ENCODE measurements at regions not wholly inside any gene's neighbourhood (a gene's known extent, or its start where the extent isn't known, plus 50 kb on each side); places are given as distances from the start of the nearest gene placed in this dataset.
A peak's percentile ranks its signal among the peaks of the same experiment; 100 is the strongest.
"Not testable (repeated sequence)": the region's sequence is repeated elsewhere in the genome, so short reads cannot be mapped to it uniquely, and the experiment has no call there.

DNA sequence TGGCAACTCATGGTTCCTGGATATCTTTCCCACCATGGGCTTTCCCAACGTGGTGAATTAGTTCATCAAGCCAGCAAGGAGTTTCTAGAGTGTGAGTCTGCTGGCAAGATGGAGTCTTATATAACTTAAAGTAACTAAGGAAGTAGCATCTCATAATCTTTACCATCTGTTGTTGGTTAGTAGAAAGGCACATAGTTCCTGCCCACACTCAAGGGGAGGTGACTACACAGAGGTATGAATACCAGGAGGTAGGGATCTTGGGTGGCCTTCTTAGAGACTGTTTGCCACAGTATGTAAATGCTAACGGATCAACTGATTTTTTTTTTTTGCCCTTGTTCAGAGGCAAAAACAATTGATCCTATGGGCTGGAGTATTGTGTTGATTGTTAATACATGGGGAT, 446.9 kb downstream of the ATP23 start:
- DNase-seq (ENCODE audit: low read depth, low spot score) = no peak
- H3K27ac ChIP-seq = peak overlapping the region; percentile 58

DNA sequence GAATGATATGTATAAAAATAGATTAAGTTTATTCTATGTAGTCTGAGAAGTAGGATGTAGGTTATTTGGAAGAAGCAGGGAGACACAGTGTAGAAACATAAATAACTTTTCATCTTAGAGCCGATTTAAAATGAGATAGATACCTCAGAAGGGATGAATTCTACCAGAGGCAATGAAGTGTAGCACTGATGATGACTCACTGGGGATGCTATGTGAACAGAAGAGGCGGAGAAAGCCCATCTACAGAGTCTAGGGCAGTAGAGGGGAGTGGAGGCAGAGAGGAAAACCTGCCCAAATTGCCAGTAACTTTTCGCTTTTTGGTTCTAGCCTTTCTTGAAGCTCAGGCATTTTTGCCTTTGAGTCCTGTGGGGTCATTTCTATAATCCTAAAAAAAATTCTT, 451.8 kb downstream of the ATP23 start:
- no peak for DNase-seq (ENCODE audit: low read depth, low spot score)
- no peak overlapping the region for H3K27ac ChIP-seq

DNA sequence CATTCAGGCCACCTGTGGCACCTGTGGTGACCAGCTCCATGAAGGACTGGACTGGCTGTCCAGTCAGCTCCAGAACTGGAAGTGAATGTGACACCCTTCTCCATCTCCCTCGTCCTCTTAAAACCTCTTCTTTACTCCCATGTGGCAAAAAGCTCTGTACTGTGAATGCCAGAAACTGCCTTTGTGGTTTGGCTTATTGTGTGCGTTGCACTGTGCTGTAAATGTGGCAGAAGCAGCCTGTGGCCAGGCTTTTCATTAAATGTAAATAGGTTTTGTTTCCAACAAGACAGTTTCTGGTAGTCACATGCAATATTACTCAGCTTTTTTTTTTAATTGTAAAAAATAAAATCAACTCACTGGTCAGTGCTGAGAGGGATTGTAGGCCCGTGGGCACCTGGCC, 453.7 kb downstream of the ATP23 start:
- DNase-seq (ENCODE audit: low read depth, low spot score) = no peak

DNA sequence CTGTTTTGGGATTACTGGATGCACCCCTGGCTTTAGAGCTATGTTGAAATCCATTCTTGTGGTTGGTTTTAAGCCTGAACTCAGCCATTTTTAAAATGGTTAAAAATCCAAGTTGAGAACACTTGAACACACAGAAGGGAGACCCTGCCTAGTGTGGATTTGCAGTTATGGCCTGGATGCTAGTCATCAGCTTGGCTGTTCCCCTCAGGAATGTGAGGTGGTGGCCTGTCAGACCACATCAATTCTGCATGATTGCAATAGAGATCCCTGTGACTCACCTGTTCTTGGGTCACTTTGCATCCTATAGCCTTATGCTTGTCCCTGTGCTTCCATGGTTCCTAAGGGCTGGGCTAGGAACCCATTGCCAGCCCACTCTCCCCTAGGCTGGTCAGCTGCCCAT, 454.1 kb downstream of the ATP23 start:
- DNase-seq (ENCODE audit: low read depth, low spot score) = no peak

More for the DNA sequence above, 453.7 kb downstream of the ATP23 start:
- H3K27ac ChIP-seq = no peak overlapping the region

DNA sequence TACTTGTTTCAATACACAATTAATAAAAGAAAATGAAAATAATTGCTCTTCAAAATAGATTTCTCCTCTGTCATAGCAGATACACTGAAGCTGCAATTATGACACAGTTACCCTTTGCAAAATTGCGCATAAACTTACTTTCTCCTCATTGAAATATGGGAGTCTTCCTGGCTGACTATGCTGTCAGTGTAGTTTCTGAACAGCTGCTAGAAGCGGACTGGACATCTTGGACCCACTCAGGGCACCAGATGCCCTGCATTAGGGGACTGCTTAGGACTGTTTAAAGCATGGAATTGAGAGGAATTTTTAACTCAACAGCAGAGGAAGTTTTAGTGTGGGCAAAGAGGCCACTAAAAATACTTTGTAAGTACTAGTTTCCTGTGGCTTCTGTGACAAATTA, 454.9 kb downstream of the ATP23 start:
- H3K27ac ChIP-seq = no peak overlapping the region
- DNase-seq (ENCODE audit: low read depth, low spot score) = no peak

More for the DNA sequence above, 454.1 kb downstream of the ATP23 start:
- no peak overlapping the region for H3K27ac ChIP-seq

DNA sequence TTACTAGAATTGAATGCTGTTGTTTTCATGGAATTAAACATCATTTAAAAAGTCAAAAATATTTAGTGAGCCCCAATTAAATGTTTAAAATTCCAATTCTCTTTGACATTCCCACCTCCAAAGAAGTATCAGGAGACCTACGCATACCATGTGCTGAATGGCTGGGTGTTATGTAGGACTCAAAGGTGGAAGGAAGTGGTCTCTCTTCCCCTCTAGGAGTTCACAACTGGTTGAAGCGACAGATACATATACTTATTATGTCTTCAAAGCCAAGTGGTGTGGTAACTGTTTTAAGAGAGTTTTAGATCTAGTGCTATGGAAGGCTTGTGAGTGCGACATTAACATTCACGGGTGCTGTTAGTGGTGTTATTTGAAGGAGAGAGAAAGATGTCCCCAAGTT, 464.0 kb downstream of the ATP23 start:
- H3K27ac ChIP-seq = no peak overlapping the region
- DNase-seq (ENCODE audit: low read depth, low spot score) = no peak

DNA sequence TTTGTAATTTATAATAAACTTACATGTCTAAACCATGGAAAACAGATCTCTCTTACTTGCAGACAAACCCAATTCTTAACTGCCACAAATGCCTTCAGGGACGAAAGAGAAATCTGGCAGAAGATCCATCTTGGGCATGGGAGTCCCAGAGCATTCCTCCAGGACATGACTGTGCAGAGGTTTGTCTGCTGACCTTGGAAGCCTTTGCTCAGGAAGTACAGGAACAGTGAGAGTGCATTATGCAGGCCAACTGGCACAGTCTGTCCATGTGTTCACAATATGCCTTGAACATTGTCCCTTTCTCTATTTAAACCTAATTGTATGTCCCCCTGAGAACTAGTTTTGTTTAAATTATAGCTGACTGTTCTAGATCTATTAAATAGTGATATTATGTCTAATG, 467.1 kb downstream of the ATP23 start:
- DNase-seq (ENCODE audit: low read depth, low spot score) = no peak
- no peak overlapping the region for H3K27ac ChIP-seq

DNA sequence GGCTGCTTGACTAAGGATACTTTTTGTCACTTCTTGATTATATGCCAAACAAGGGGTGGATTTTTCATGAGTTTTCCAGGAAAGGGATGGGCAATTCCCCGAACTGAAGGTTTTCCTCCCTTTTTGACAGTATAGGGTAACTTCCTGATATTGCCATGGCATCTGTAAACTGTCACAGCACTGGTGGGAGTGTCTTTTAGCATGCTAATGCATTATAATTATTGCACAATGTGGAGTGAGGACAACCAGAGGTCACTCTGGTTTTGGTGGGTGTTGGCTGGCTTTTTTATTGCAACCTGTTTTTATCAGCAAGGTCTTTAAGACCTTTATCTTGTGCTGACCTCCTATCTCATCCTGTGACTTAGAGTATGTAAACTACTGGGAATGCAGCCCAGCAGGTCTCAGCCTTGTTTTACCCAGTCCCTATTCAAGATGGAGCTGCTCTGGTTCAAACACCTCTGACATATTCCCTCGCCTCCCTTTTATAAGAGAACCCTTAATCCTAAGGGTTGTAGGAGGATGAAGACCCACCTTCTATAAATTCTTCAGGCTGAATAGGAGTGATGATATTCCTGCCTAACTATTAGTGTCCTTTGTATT, 471.2 kb downstream of the ATP23 start:
- no peak overlapping the region for H3K27ac ChIP-seq
- DNase-seq (ENCODE audit: low read depth, low spot score) = no peak

DNA sequence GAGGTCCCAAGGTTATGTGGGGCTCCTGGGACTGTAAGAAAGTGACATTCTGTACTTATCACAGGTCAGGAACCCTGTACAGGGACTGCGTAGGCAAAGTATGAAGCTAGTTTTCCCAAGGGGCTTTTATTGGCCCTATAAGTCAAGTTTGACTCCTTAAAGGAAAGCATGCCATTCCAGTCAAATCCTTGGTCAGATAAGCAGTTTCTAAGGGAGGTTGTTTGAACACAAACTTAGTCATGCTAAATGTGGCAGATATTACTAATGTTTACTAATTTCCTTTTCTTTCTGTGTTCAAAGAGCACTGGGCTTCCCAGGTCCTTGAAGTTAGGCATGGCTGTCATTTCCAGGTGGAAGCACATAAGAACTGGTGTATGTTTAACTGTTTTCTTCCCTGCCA, 472.4 kb downstream of the ATP23 start:
- peak overlapping the region; percentile 87 for H3K27ac ChIP-seq
- peak; percentile 24 for DNase-seq (ENCODE audit: low read depth, low spot score)

DNA sequence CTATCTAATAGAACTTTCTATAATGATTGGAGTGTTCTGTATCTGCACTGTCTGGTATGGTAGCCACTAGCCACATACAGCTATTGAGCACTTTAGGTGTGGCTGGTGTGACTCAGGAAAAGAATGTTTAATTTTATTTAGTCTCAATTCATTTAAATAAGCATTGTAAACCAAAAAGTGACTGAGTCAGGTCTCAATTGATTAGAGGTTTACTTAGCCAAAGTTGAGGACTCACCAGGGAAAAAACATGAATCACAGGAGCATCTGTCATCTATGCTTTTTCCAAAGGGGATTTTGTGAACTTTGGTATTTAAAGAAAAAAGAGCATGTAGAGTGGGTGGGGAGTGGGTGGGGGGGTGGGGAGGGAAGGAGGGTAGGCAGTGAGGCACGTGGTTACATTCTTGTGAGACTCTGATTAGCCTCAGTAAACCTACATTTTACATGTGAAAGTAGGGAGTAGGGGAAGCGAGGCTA, 473.1 kb downstream of the ATP23 start:
- H3K27ac ChIP-seq = peak overlapping the region; percentile 87
- peak; percentile 45 for DNase-seq (ENCODE audit: low read depth, low spot score)

DNA sequence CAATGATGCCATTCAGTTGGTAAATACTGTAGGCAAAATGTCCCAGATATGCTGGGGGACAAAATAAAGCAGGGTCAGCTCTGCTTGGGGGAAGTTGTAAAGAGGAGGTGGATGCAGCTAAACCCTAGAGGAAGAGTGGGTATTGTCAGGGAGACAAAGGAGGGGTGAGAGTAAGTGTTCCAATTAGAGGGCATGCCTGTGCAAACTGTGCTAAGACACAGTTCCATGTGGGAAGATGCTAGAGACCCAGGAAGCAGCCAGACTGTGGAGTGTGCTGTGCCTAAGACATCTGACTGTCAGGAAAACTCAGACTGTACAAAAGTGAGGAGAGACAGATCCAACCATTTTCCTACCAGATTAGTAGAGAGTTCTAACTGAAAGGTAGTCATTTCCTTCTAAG, 474.3 kb downstream of the ATP23 start:
- DNase-seq (ENCODE audit: low read depth, low spot score) = no peak
- H3K27ac ChIP-seq = peak overlapping the region; percentile 87

DNA sequence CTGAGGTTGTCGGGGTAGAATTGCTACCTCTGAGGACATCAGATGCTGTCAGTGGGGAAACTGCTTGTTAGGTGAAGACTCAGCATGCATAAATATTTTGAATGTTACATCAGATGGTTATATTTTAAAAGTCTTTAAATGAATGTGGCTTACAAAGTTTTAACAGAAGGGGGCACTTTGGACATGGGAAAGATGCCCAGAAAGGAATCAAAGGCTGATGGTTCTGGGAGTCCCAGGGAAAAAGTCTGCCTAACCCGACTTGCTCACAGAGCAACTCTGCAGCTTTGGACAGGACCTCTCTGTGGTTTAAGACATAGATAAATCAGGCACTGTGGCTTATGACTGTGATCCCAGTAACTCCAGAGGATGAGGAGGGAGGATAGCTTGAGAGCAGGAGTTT, 474.9 kb downstream of the ATP23 start:
- peak overlapping the region; percentile 87 for H3K27ac ChIP-seq
- no peak for DNase-seq (ENCODE audit: low read depth, low spot score)

DNA sequence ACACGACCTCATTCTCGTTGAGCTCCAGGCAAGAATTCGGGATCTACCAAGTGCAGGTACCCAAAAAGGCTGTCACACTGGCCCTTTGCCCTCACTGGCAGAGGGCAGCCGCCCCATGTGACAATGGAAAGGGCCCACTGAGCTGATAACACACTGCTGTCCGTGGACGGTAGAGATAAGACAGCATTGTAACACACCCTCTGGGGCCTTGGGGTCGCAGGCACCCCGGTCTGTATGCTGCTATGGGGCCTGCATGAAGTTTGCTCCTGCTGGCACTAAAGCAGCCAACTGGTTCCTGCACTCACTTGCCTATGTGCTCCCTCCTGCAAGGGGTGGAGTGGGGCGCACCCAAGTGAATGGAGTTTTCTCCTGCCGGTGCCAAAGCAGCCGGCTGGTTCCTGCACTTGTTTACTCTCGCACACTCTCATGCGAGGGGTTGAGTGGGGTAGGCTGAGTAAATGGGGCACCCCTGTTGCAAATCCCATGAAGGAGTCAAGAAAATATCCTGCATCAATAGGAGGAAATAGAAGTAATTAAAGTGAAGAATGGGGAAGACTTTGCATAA, 477.9 kb downstream of the ATP23 start:
- peak overlapping the region; percentile 47 for H3K27ac ChIP-seq
- DNase-seq (ENCODE audit: low read depth, low spot score) = no peak

DNA sequence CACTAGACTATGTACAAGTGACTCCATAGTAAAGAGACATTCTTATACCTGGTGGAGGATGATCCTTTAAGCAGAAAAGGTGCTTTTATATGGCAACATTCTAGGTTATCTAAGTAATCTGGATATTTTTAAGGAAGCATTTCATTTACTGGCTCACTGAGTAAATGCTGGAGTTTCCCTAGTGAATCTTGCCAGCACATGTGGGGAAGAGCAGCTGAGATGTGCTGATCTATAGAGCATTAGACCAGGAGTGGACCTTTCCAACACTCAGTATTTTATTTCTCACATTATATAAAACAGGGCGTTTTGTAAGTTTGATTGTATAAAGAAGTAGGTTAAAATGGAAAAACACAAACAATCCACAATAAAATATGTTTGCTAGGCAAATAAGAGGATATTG, 478.5 kb downstream of the ATP23 start:
- peak overlapping the region; percentile 47 for H3K27ac ChIP-seq
- no peak for DNase-seq (ENCODE audit: low read depth, low spot score)

DNA sequence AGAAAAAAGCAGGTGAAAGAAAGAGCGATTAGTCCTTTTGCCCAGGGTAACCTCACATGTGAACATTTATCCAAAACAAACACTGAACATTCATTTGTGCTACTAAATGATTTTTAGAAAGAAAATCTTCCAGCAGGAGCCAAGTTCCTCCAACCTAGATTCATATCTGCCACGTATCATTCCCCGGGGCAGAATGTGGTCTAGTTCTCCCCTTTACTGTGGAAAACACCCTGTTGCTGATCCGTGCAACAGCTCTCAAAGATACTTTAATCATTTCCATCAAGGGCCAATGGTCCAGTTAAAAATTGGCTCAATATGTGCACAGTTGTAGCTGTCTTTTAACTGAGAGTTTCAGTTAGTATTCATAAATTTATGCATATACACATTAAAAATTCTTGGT, 479.1 kb downstream of the ATP23 start:
- DNase-seq (ENCODE audit: low read depth, low spot score) = peak; percentile 53
- peak overlapping the region; percentile 47 for H3K27ac ChIP-seq

DNA sequence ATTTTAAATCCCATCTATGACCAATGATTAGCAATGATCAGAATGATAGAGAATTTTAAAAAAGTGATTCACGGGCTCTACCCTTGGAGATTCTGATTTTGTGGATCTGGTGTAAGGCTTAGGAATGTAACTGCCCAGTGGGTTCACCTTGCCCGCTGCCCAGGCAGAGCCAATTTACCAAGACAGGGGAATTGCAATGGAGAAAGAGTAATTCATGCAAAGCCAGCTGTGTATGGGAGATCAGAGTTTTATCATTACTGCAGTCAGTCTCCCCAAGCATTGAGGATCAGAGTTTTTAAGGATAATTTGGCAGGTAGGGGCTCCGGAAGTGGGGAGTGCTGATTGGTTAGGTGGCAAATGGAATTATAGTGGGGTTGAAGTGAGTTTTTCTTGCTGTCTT, 480.6 kb downstream of the ATP23 start:
- no peak overlapping the region for H3K27ac ChIP-seq

DNA sequence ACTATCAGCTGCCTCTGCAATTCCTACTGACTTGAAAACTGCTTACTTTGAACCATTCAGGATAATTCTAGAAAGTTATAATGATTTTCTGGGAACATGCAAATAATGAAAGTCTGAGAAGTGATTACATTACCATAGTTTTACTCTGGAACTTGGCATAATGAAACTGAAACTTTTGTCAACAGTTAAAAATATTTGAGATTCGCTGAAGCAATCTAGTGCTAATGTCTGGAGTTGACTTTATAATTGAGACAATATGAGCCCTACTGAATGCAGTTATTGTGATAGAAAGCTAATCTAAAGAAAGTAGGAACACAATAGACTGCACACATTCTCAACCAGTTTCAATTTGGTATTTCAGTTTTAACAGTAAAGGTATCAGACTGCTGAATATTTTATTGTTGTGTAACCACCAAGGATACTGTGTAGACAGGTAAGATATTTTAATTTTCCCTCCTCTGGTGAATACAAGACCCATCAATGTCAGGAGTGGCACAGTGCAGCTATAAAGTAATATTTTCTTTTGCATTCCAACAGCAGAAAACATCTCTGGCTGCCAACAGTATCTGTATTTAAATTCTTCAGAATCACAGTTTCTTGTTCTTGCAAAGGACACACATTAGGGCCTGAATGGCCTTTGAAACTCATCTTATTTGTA, 483.5 kb downstream of the ATP23 start:
- H3K27ac ChIP-seq = peak overlapping the region; percentile 95
- DNase-seq (ENCODE audit: low read depth, low spot score) = no peak

More for the DNA sequence above, 480.6 kb downstream of the ATP23 start:
- no peak for DNase-seq (ENCODE audit: low read depth, low spot score)

DNA sequence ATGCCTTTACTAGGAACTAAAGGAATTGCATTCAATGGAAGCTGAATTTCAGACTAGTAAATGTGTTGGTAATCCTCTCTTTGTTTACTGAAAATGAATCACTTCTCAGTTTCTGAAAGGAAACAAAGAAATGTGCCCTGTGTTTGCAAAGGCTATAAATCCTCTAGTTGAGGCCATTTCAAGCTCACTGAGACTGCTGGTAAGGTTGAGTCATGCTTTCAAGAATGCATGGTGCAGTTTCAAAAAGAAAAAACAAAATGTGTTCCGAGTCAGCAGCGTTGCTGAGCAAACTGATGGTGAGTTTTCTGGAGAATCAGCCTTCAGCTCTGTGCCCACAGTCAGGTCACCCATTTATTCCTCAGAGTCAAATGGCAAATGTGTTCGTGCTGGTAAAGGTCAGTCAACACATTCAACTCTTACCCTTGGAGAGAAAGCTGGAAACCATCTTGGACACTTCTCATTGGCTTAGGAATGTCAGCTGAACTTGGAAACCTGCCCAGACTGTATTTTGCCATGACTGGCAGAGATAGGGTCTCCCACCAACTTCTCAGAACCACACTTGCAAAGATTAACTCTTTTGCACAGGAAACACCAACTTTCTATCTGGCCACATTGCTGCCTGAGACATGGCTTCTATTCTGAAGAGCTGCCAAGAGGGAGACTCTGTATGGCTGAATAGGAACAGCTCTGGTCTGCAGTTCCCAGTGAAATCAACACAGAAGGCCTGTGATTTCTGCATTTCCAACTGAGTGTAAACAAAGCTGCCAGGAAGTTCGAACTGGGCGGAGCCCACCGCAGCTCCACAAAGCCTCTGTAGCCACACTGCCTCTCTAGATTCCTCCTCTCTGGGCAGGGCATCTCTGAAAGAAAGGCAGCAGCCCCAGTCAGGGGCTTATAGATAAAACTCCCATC, 484.4 kb downstream of the ATP23 start:
- peak; percentile 95 for DNase-seq (ENCODE audit: low read depth, low spot score)
- H3K27ac ChIP-seq = peak overlapping the region; percentile 95

DNA sequence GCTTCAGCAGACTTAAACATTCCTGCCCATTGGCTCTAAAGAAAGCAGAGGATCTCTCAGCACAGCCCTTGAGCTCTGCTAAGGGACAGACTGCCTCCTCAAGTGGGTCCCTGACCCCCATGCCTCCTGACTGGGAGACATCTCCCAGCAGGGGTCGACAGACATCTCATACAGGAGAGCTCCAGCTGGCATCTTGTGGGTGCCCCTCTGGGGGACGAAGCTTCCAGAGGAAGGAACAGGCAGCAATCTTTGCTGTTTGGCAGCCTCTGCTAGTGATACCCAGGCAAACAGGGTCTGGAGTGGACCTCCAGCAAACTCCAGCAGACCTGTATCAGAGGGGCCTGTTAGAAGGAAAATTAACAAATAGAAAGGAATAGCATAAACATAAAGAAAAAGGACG, 485.1 kb downstream of the ATP23 start:
- DNase-seq (ENCODE audit: low read depth, low spot score) = not testable (repeated sequence)
- H3K27ac ChIP-seq = peak overlapping the region; percentile 95

DNA sequence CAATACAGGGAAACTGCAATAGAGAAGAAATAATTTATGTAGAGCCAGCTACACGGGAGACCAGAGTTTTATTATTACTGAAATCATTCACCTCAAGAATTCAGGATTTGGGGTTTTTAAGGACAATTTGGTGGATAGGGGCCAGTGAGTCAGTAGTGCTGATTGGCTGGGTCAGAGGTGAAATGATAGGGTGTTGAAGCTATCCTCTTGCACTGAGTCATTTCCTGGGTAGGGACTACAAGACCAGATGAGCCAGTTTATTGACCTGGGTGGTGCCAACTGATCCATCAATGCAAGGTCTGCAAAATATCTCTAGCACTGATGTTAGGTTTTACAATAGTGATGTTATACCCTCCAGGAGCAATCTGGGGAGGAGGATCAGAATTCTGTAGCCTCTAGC, 486.3 kb downstream of the LRIG3 start:
- DNase-seq (ENCODE audit: low read depth, low spot score) = no peak

DNA sequence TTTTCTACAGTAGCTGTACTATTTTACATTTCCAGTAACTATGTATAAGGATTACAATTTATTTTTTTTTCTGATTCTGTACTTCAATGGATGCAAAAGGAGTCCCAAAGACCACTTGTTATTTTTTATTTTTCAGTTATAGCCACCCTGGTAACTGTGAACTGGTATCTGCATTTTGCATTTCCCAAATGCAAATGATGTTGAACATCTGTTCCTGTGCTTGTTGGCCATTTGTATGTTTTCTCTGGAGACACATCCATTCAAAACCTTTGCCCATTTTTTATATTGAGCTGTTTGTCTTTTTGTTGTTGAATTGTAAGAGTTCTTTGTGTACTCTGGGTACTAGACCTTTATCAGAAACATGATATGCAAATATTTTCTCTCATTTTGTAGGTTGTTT, 485.6 kb downstream of the LRIG3 start:
- H3K27ac ChIP-seq = peak overlapping the region; percentile 42
- no peak for DNase-seq (ENCODE audit: low read depth, low spot score)

More for the DNA sequence above, 486.3 kb downstream of the LRIG3 start:
- H3K27ac ChIP-seq = peak overlapping the region; percentile 42

Data from epithelial cell of prostate (primary cell).